AML-193 (cell line): ENCODE measurements at regions not wholly inside any gene's neighbourhood (a gene's known extent, or its start where the extent isn't known, plus 50 kb on each side); places are given as distances from the start of the nearest gene placed in this dataset.

Experiments used
- DNase-seq, 2 experiments: peaks; one replicate each; lab custom pipeline; 2025; lab: John Stamatoyannopoulos, UW

DNA sequence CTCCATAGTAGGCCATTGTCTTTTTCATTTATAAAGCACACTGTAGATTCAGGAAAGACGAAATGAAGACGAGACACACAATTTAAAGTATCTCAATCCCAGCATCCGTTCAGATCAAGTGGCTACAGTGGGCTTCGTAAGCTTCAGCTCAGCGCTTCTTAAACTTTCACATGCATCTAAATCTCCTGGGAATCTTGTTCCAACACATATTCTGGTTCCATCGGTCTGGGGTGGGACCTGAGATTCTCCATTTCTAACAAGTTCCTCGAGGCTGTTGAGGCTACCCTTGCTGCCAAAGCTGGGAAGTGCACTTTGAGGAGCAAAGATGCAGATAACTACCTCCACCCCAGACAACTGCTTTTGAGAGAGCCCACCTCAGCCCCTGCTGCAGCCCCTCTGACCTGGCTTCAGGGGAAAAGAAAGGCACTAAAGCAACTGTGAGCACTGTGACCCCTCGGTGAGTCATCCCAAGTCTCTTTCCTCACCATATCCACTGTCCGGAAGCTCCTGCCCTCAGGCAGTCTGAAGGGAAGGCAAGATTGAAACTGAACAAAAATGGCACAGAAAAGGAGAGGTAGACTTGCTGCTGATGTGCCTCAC is 201.1 kb upstream of the FBXO11 start:
- peak; percentile 26 to 45 for DNase-seq

DNA sequence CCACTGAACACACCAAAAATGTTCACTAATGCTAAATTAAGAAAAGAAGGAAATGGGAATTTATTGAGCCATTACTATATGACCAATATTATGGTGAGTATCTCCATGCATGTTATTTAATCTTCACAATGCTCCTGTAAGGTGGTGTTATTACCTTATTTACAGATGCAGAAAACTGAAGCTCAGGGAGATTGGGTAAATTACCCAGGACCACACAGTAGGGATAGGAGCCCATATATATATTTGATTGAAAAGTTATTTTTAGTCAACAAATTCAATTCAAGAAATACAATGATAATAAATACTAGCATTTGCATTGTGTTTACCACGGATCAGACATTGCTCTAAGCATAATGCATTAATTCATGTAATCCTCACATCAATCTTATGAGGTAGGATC is 202.2 kb upstream of the FBXO11 start:
- no peak for DNase-seq

DNA sequence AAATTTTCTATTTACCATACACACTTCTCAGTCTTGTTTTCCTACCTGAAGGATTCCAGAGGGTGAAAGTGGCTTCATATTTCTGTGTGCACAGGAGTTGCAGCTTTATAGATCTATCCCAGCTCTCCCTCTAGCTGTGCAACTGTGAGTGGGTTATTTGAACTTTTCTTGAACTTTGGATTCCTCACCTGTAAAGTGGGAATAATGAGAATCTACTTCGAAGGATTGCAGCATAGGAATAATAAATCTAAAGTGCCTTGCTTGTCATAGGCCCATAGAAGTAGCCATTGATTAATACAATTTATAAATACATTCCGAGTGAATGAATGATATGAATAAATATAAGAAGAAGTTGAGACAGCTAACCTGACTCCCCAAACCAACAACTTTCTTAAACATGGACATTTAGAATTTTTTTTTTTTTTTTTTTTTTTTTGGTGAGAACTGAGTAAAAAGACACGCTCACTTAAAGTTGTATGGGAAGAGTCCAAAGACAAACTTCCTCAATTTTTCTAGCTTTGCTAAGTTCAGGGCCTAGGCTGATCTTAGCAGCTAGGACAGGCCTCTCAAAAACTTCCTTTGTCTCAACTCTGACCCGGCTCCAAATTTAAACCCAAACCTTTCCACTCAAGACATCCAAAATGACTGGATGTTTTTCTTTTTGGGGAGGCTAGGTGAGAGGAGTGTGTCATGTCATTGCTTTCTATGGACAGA is 203.3 kb upstream of the FBXO11 start:
- no peak for DNase-seq

DNA sequence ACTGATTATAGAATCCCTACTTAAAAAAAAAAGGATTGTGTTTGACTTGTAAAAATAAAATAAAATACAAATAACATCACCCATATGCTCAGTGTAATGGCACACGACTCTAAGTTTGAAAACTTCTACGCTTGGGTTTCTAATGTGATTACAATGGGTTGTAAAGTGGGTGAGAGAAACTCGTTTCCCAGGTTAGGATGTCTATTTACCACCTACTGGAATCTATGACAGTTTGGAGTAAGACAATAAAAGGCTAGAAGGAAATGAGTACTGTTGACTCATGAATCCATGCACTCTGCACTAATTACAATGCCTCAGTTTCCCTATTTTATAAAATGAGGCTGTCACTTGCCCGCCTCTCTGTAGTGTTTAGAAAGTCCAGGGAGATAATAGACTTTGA is 204.0 kb upstream of the FOXN2 start:
- no peak for DNase-seq

DNA sequence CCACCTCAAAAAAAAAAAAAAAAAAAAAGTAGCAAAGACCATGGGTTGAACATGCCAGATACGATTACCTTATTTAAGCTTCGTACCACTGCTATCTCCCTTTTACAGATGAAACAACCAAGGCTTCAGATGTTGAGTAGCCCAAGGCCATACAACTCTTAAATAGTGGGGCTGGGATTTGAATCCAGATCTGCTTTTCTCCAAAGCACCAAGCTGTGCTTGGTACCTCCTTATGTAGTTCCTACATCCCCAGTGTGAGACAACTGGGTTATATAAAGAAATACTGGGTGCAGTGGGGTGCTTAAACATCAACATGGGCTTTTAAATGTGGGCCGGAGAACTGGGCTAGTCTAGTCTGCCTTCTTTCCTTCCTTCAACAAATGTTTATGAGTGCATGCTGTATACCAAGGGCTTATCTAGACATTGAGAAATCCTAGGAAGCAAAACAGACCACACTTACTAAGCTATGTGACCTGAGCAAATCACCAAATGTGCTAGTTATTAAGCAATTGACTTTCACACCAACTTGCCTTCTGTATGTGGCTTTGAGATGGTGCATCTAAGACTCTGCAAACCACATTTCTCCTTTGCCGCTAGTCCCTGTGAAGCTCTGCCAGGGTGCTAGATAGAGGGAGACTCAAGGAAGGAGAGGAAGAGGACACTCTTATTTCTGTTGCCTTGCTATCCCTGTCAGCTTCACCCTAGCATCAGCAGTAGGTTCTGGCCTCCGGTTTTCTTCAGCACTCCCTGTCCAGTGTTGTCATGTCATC is 201.4 kb upstream of the FOXN2 start:
- peak; percentile 90 to 92 for DNase-seq

DNA sequence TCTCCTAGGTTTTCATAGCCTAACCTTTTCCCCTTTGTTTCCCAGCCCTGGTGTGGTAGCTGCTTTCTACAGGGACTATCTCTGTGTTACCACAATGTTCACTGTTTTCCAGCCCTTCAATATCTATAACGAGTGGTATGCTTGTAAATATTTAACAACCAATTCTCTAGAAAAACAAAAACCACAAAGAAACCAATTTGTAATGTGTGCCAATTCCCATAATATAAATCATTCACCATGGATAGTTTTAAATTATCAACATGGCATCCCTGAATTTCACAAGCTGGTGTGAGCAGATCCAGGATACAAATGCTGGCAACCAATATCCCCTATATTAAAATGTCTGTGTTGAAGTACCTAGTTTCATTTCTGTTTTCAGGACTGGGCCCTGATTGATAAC is 200.7 kb upstream of the FOXN2 start:
- DNase-seq: no peak

DNA sequence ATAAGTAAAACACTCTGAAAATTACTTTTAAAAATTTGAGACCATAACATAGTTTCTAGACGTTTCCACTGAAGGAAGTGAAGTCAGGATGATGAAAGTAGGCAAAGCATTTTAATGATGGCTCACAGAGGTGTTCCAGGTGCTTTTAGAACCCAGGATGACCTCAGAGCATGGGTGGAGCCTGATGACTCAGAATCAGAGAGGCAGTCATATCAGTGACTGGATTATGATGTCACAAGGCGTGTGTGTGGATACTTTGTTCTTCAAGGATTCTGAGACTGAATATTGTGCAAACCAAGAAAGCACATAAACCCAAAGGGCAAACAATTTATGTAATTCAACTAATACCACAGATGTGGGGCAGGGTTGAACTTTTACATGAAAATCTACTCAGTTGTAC is 200.2 kb upstream of the FOXN2 start:
- no peak for DNase-seq

DNA sequence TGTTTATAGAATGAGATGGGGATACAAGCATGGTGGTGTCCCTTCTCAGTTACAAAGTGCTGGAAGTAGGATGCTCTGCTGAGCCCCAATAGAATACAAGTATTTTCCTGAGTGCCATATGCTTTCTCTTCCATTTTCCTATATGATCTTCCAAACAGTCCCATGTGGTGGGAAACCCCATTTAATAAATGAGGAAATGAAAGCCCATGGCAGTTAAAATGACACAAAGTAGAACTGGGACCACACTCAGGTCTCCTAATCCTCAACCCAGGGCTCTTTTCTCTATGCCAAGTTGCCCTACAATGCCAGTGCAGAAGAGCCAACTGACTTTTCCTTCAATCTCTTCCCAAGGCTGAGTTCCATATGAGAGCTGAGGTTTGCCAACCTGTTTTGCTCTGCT is 198.0 kb upstream of the FOXN2 start:
- no peak for DNase-seq

DNA sequence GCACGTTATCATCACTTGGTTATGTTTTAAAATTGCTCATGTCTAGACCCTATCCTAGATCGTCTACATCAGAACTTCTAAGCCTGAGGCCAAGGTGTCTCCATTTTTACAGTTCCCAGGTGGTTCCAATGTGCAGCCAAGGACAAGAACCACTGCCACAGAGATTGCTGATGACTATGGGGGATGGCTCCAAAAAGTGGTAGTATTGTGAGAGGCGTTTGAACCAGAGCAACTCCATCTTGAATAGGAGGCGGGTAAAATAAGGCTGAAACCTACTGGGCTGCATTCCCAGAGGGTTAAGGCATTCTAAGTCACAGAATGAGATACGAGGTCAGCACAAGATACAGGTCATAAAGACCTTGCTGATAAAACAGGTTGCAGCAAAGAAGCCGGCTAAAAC is 195.6 kb upstream of the FOXN2 start:
- no peak for DNase-seq

DNA sequence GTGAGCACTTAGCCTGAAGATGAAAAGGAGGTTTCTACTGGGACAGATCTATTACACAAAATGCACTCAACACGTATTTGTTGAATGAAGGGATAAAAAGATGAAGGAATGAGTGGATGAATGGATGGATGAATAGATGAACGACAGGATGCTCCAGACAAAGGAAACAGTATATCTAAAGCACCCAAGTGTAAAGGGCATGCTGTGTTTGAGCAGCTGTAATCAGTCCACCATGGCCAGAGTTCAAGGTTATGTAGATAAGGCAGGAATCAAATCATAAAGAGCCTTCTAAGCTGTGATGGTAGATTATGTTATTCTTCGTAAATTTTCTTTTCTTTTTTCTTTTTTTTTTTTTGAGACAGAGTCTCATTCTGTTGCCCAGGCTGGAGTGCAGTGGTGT is 194.4 kb upstream of the FOXN2 start:
- no peak for DNase-seq

DNA sequence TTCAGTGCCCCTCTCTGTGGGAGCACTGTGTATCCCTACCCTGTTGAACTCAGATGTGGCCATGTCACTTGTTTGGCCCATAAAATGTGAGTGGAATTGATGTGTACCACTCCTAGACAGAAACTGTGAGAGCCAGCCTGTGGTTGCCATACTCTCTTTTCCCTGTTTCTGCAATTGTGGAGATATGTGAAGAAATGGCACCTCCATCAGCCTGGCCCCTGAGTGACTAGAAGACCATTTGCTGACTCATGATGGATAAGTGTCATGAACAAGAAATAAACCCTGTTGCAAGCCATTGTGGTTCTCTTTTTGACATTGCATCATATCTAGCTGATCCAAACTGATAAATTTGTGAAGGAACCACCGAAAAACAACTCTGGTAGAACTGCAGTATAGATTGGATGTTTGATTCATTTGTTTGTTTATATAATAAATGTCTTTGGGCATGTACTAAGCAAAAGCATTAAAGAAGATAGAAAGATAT is 193.7 kb upstream of the FOXN2 start:
- peak; percentile 96 to 98 for DNase-seq

DNA sequence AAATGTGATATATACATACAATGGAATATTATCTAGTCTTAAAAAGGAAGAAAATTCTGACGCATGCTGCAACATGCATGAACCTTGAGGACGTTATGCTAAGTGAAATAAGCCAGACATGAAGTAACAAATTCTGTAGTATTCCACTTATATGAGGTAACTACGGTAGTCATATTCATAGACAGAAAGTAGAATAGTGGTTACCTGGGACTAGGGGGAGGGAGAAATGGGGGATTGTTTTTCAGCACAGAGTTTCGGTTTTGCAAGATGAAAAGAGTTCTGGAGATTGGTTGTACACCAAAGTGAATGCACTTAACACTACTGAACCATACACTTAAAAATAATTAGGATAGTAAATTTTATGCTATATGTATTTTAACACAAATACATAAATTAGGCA is 192.3 kb upstream of the FOXN2 start:
- no peak for DNase-seq

DNA sequence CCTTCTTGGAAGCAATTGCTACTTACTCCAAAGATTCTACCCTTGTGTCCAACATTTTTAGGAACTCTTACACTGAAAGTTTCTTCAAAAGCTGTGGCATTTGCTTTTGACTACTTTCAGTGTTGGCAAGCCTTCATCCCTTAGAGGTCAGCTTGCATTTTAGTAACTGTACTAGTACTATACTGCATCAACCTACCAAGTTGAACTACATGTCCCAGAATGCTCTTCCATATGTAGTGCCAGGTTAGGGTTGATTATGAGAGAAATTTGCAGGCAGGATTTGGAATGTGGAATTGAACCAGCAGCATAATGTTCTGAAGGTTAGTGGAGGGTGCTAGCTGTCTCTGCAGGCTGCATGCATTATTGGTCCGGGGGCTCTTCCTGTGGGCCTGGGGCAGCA is 189.9 kb upstream of the FOXN2 start:
- DNase-seq: no peak

DNA sequence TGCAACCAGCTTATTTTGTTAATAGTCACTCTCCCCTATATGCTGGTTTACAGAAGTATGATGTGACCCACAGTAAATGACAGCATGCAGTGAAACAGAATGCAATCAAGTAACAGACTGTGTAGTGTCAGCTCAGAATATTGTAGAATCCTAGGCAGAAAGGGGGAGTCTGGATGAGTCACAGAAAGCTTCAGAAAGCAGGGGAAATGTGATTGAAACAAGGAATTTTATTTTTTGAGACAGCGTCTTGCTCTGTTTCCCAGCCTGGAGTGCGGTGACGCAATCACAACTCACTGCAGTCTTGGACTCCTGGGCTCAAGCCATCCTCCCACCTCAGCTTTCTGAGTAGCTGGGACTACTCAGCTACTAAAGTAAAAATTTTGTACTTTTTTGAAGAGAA is 188.3 kb upstream of the FOXN2 start:
- DNase-seq: no peak

DNA sequence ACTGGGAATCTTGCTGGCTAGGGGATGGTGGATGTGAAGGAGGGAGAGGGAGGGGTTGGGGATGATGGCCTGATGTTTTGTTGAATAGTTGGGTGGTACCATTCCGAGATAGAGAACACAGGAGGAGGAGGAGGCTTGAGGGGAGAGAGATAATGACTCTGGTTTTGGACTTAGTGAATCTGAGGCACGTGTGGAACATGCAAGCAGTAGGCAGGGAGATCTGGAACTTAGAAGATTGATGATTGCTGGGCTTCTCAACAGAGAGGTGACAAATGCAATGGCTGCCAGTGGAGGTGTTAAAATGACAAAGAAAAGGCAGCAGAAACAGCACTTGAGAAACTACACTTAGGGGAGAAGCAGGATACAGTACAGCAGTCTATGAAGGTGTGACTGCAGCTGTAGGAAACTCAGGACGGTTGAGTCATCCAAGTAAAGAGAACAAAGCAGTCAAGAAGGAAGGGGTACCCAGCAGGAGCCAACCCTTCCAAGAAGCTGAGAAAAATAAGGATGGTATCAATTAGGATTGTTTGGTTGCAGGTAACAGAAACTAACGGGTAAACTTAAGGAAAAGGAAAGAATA is 186.8 kb upstream of the FOXN2 start:
- DNase-seq: no peak

DNA sequence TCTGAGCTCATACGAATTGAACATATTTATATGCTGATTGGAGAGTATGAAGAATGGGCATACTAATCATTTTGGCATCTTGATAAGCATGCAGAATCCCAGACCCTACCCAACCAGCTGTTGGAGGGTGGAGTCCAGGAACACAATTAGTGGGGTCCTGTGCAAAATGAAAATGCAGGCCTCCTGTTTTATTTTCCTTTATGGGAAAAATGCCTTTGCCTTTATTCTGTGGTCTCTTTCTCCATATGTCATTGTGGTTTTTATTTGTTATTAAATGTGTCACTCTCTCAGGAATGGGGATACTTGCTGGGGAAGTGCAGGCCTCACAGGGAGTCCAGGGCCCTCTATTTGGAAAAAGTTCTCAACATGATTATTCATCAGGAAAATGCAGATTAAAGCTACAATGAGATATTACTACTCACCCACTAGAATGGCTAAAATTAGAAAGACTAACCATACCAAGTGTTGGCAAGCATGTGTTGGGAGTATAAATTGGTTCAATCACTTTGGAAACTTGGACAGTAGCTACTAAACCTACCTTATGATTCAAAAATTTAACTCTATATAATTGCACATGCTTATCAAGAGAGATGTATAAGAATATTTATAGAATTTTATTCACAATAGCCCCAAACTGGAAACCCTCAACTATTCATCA is 185.1 kb upstream of the FOXN2 start:
- DNase-seq: no peak

DNA sequence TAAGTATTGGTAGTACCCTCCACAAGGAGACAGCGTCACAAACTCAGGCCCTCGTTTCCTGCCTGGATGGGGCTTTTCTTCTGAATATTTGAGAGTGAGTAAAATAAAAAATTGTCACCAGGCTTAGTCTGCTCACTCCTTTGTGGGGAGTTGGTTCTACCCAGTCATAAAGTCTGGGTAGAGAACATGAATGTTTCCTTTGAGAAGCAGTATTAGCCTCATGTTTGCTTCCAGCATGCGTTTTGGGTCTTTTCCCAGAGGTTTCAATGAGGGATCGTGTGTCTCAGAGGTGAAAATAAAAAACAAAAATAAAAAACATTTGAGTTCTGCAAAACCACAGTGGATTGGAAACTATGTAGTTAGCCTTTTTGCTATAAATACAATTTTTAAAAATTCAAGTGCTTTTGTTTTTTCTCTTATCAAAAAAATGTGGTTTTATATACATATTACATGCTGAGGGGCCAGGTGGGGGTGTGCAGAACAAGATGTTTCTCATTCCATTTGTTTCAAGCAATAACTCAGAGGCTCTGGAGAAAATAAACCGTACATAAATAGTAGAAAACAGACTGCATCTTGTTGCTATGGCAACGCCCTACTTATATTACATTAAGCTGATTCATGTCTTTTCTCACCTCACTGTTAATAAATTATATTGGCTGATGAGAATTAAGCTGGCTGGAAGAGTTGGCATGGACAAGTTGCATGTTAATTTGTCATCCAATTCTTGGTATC is 182.8 kb upstream of the FOXN2 start:
- DNase-seq: no peak

DNA sequence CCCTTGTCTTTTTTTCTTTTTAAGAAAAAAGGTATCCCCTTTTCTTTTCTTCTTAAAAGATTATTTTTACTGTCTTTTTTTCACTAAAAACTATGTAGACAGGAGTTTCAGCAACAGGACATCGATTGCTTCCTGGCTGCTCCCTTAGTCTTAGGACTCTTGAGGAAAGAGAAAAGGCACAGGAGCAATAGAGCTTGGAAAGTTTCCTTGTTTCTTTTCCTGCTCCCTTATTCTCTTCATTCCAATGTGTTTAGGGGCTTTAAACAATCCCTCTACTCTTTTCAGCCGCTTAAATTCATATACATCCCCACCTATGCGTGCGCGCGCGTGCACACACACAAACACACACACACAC is 182.2 kb upstream of the FOXN2 start:
- DNase-seq: no peak

DNA sequence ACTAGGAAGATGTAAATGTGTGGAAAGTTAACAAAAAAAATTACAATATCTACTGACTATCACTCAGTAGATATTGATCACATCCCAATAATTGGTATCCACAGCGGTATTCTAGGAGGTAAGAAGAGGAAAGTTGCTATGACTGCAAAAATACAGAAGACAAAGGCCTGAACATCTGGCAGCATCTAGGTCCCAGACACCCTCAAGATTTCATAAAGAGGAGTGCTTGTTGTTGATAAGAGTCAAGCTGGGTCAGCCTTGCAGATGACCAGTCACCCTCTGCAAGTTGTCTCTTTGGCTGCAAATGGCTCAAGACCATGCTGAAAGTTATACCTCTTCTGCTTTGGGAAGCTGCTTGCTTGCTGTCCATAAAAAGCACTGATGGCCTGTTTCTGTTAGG is 179.8 kb upstream of the FOXN2 start:
- no peak for DNase-seq

DNA sequence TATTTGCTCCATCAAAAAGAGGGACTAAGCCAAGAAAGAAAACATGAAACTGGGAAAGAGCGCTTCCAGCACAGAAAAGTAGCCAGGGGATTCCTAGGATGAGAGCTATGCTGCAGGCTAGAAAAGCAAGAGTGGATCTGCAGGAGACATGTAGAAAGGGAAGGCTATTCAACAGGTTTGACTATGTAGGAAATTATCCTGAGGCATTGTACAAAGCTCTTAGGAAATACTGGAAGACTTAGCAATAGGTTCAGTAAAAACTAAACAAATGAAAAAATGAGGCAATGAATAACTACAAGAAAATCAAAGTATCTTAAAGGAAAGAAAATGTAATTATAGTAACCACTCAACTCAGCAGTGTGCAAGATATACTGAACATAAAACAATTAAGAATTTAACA is 178.7 kb upstream of the FOXN2 start:
- DNase-seq: no peak

DNA sequence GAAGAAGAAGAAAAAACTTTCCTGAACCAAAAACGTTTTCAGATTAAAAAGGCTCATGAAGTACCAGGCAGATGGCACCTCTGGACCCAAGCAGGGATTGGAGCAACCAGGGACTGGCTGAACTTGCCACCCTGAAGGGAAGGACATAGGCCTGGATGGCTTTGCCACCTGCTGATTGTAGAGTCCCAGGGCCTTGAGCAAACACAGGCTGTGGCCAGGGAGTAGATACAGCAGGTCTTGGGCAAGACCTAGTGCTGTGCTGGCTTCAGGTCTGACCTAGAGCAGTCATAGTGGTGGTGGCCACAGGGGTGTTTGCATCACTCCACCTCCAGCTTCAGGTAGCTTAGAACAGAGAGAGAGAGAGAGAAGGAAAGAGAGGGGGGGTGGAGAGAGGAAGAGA is 176.7 kb upstream of the FOXN2 start:
- no peak for DNase-seq

DNA sequence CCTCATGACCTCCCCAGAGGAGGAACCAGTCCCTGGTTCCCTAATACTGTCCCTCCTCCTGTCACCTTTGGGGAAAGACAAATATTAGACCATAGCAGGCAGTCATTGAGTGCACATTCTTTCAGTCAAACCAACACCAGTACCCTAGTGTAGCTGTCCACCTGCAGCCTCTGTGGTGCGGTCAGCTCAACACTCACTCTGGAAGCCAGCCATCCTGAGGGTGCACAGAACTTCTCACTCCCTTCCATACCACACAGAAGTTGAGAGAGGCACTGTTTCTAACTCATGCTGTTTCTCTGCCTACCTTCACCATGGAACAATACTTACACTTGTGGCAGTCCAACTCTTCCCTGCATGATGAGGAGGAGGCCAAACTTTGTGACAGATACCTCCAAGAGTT is 175.6 kb upstream of the FOXN2 start:
- DNase-seq: no peak
